GM23248 (cell line): ENCODE measurements at regions not wholly inside any gene's neighbourhood (a gene's known extent, or its start where the extent isn't known, plus 50 kb on each side); places are given as distances from the start of the nearest gene placed in this dataset.

Source experiments
- EZH2 ChIP-seq: fragments of 200-600 bp; sonication (generic); IDR thresholded peaks from 2 replicates; pipeline ENCODE4 v1.6.1; 2018; ENCODE audit warnings: antibody characterized with exemption, mild to moderate bottlenecking; ENCODE audit not compliant: insufficient read depth, poor library complexity, severe bottlenecking
- EZH2phosphoT487 ChIP-seq: fragments of 200-600 bp; sonication (generic); IDR thresholded peaks from 2 replicates; pipeline ENCODE4 v1.6.1; 2018; ENCODE audit warnings: antibody characterized with exemption, moderate library complexity, mild to moderate bottlenecking, low read depth; ENCODE audit not compliant: insufficient read depth

- no peak for TF ChIP-seq EZH2
- no peak for TF ChIP-seq EZH2phosphoT487
Measured at GRCh38 chr15:70200511-70201424, 103.1 kb upstream of the TLE3 start.
